ENCODE measurements at regions not wholly inside any gene's neighbourhood (a gene's known extent, or its start where the extent isn't known, plus 50 kb on each side); places are given as distances from the start of the nearest gene placed in this dataset.

GRCh38 chr7:25308246-25308645, 80.0 kb upstream of the NPVF start:
- no peak for FAIRE-seq
- no peaks in the 10 kb centered on the region for H3K79me2 ChIP-seq (ENCODE audit: control insufficient read depth, insufficient read depth, low read length)
- no peak overlapping the region for H3K27ac ChIP-seq (ENCODE audit: insufficient read depth, low read depth, low read length)
- H2AFZ ChIP-seq (ENCODE audit: low read depth, low read length) = no peak overlapping the region
- BruUV-seq (replicated peaks) = no TSS peak
- no peak overlapping the region for H3K4me2 ChIP-seq (ENCODE audit: insufficient read depth, low read length)
- intact Hi-C loops (cut with micrococcal nuclease) (no loop called here), dilution Hi-C loops (cut with MboI; ENCODE audit: extremely low pct_ligation_motif_present, low sequenced_read_pairs) (no loop called here)
- POLR2A ChIA-PET = no interaction called here
- H3K4me3 ChIP-seq (replicated peaks in 1 of 3; ENCODE audit: insufficient read depth in 1 of 3, low read depth in 1 of 3, low read length in 3 of 3) = no peak overlapping the region
- no peak for DNase-seq (ENCODE audit: low read depth, low spot score)
- no peaks in the 10 kb centered on the region for H3K9me3 ChIP-seq (replicated peaks; ENCODE audit: control insufficient read depth, insufficient read depth, low read length)
- H4K20me1 ChIP-seq (replicated peaks; ENCODE audit: control insufficient read depth, extremely low read depth, insufficient read depth, low read length) = no peaks in the 10 kb centered on the region
- H3K9me1 ChIP-seq (replicated peaks; ENCODE audit: control insufficient read depth, extremely low read depth, insufficient read depth, low read length) = no peaks in the 10 kb centered on the region
- CTCF ChIA-PET = interaction anchor here (0.7 kb wide), 1 partner anchor 48 kb away, joined by 3 read pairs; no protein-coding TSS in a partner anchor
- peaks cover 1 to 3% of the 10 kb centered on the region in 2 experiments for H3K27me3 ChIP-seq (ENCODE audit: control insufficient read depth in 2 of 2, insufficient read depth in 2 of 2, low read length in 2 of 2)
- H3K9ac ChIP-seq (replicated peaks; ENCODE audit: extremely low read depth, insufficient read depth, low read length) = no peak overlapping the region
- H3K36me3 ChIP-seq (ENCODE audit: control insufficient read depth in 2 of 2, extremely low read depth in 1 of 2, insufficient read depth in 2 of 2, low read length in 2 of 2) = no peaks in the 10 kb centered on the region
- no peaks in the 10 kb centered on the region for H3K4me1 ChIP-seq (ENCODE audit: control insufficient read depth, extremely low read depth, insufficient read depth, low read length)
- TF ChIP-seq POLR2A (IDR thresholded peaks at IDR 0.05; ENCODE audit: low read depth, low read length) (no peak), MYC (IDR thresholded peaks at IDR 0.05; ENCODE audit: low read depth, low read length) (no peak), JUN (IDR thresholded peaks at IDR 0.05; ENCODE audit: borderline replicate concordance, insufficient read depth, insufficient read length, low read depth) (no peak), EZH2 (IDR thresholded peaks at IDR 0.05; ENCODE audit: borderline replicate concordance, low read depth, low read length, severe bottlenecking) (no peak), CTCF (IDR thresholded peaks at IDR 0.05; ENCODE audit: extremely low read depth in 1 of 2, insufficient read depth in 1 of 2, low read depth in 1 of 2, low read length in 2 of 2) (no peak), MAX (IDR thresholded peaks at IDR 0.05; ENCODE audit: insufficient read depth, insufficient read length) (no peak), GATA2 (IDR thresholded peaks at IDR 0.05; ENCODE audit: insufficient read depth, insufficient read length, low read depth, low read length) (no peak), FOS (IDR thresholded peaks at IDR 0.05; ENCODE audit: borderline replicate concordance, insufficient read depth, low read length) (no peak), POLR2AphosphoS5 (IDR thresholded peaks at IDR 0.05; ENCODE audit: insufficient read depth, low read depth, low read length) (no peak)
